GM21360 (cell line): ENCODE measurements at regions not wholly inside any gene's neighbourhood (a gene's known extent, or its start where the extent isn't known, plus 50 kb on each side); places are given as distances from the start of the nearest gene placed in this dataset.
"Not testable (repeated sequence)": the region's sequence is repeated elsewhere in the genome, so short reads cannot be mapped to it uniquely, and the experiment has no call there.

Experiments used
- ATAC-seq: cut with Tn5 transposase; IDR thresholded peaks from one replicate; pipeline ENCODE4 v1.9.1; 2021; ENCODE audit warnings: mild to moderate bottlenecking, moderate library complexity; ENCODE audit not compliant: unreplicated experiment

DNA sequence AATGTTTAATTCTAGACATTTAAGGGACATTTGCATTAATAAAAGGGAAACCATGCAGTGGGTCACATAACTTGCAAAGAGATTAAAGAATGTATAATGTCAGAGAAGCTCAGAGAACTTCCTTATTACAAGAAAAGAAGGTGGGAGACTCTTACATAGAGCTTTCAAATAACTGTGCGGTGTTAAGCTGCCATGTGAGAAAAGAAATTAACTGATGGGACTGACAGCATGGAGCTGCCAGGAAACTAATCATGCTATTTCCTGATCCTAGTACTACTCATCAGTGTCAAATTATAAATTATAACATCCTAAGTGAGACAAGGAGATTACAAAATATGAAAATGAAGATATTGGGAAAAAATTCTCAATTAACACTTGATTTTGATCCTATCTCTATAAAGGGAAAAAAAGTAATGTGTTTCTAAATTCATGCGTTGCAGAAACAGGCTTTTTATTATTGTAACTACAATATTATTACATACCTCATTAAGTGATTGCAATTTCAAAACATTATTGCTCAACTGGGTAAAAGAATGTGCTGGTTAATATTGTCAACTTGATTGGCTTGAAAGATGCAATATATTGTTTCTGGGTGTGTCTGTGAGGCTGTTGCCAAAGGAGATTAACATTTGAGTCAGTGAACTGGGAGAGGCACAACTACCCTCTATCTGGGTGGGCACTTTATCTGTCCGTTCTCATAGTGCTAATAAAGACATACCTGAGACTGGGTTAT, 609.5 kb upstream of the NUDT12 start:
- no peak for ATAC-seq

- ATAC-seq: no peak
These were observed 608.3 kb upstream of the NUDT12 start for GRCh38 chr5:104170926-104171325.

DNA sequence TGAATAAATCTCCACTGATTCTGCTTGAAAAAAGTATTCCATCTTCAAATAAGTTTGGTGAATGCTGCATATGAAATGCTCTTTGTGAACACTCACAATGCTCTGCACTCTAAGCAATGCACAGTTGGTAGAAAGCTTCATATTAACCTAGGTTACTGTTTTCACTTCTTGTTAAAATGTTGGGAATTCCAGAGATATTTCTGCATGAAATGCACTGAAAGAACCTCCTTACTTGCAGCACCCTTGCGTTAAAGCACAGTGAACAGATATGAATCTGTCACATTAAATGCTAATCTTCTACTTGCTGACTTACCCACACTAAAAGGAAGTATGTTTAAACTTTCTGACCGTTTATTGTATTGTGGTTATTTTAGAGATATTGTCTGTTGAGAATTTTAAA, 584.1 kb upstream of the NUDT12 start:
- no peak for ATAC-seq

GRCh38 chr5:104139840-104140239, 577.3 kb upstream of the NUDT12 start:
- ATAC-seq: no peak

DNA sequence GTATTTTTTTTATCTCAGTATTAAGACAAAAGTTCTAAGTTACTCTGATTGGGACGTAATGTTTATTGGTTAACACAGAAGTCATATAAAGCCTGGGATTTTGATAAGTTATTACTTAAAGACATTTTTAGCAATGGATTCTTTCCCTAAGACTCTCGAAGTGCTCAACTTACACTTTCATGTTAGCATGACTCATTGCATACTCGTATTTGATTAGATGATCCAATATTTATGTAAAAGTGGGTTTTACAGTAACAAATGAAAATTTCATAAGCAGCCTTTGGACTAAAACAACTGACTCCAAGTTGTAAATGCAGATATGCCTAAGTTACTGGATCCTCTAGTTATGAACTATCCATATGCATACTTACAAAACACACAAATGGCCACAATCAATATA, 567.7 kb upstream of the NUDT12 start:
- no peak for ATAC-seq

GRCh38 chr5:104128348-104128747, 565.8 kb upstream of the NUDT12 start:
- ATAC-seq: no peak

DNA sequence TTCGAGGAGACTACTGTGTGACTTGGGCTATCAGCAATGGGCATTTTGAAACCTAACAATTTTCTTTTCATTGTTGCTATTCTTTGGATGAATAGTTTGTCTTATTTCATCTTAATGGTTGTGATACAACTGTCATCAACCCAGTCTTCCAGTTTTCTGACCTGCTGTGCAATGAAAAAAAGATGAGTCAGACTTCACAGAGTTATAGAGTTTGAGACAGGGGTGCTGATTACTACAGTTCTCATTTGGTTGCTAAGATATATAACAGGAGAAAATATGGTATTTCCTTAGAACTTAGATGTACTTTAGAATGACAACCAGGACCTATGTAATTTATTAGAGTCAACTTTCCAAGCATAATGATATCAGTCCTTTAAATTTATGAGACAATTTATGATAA, 564.4 kb upstream of the NUDT12 start:
- no peak for ATAC-seq

DNA sequence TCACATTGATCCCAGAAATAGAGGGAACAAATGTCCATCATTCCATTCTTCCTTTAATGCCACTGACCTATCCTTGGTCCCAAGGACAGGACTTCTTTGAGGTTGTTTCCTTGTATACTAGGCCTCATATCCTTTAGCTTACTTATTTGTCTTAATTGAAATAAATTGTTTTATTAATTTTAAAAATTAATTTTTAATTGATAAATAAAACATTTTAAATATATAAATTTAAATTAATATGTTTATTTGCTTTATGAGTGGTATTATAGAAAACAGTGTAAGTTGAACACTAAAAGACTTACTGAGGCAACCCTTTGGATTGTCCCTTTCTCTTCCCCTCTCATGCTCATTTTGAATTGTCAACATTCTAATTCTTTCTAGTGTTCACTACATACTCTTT, 556.9 kb upstream of the NUDT12 start:
- no peak for ATAC-seq

DNA sequence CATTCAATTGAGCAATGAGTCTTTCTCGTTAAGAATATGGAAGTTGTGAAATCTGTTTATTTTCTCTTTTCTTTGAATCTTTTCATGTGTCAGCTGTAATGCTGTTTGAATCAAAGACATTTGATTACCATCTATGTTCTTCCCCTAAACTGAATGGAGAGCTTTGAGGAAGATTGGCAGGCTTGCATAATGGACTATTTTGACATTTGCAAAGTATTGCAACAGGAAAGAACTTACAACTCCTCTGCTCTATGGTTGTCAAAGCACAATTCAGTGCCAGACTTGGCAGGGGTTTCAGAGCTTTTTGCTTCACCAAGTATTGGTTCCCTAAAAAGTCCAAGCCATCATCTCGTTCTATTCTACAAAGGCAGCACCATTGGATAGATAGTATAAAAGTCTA, 549.0 kb upstream of the NUDT12 start:
- ATAC-seq: no peak

GRCh38 chr5:104096451-104096850, 533.9 kb upstream of the NUDT12 start:
- ATAC-seq: no peak

DNA sequence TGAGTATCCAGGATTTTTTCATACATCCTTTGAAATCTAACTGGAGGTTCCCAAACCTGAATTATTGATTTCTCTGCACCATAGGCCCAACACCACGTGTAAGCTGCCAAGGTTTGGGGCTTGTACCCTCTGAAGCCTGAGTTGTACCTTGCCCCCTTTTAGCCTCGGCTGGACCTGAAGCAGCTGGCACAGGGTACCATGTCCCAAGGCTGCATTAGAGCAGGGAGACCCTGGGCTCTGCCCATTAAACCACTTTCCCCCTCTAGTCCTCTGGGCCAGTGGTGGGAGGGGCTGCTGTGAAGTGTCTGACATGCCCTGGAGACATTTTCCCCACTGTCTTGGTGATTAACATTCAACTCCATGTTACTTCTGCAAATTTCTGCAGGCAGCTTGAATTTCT, 532.9 kb upstream of the NUDT12 start:
- ATAC-seq: no peak

DNA sequence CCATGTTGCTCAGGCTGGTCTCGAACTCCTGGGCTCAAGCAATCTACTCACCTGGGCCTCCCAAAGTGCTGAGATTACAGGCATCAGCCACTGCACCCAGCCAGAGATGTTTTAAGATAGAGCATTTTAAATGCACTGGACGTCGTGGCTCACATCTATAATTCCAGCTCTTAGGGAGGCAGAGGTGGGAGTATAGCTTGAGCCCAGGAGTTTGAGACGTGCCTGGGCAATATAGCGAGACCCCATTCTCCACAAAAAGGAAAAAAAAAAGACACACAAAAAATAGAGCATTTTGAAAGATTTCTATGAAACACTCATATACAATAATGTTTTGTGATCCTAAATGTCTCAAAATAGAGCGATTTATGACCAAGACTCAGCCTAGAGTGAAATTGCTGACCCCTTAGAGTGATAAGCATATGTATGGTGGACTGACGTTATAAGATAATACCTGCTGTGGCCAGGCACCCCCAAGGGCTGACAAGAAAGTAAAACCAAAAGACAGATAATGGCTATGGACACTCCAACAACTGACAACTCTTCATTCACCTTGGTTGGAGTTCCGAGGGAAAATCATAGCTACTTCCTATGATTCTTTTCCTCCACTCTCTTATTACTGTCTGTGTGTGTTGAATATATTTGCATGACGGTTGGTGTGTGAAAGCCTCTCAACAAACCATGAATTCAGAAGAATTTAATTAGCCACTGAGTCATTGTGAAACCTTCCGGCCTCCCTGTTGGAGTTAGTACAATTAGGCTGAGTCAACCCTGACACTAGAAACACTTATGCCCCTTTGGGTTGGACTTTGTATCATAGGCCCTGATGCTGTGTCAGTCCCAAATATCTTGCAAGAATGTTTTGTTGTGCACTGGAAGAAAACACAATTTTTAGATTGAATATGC, 526.5 kb upstream of the NUDT12 start:
- no peak for ATAC-seq

DNA sequence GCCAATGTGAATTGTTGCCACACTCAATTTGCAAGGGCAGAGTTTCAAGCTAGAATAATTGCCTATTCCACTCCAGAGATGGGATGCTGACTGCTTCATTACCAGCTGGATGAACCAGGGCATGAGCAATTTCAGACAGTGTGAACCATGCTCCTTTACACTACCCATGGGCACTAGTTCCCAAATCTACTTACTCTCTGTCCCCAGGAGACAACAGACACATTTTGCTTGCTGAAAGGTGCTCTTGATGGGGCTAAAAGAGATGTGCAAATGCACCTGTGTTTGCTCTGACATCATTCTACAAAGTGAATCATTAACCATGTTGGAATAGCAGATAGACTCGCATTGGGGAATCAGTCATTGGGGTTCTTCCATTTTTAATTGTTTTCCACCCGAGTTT, 522.3 kb upstream of the NUDT12 start:
- ATAC-seq: no peak

GRCh38 chr5:104082754-104083153, 520.2 kb upstream of the NUDT12 start:
- no peak for ATAC-seq

DNA sequence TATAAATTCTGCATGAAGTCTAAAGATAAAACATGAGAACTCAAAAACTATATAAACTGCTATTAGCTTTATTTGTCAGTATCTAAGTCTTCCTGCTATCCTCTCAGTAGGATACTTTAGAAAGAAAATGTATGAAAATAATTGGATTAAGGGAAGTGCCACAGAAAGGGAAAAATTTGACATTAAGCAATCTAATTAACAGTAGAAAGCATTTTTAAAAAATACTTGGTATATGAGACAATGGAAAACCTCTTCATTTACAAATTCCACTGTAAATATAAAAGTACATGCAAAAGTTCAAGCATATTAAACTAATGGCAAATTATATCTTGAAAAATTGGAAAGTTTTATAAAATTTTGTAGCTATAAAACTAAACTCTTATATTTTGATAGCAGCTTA, 518.6 kb upstream of the NUDT12 start:
- ATAC-seq: no peak

DNA sequence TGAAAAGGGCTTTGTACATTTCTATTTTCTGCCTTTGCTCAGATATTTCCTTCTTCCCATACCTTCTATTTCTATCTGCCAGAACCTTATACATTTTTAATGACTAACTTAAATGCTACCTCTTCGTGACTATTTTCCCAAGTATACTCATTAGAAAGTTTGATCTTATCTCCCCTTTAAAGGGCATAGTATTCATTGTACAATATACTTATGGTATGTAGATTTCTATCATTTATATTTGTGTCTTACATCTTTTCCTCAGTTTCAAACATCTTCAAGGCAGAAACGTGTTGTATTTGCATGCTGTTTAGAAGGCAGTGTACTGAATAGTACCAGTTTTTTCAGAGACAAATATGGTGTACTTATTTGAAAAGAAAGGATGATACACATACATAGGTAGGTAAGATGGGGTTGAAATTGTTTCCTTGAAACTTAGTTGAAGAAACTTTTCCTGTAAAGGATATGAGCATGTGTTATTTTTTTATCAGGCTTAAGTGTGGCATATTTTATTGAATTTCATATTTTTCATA, 518.1 kb upstream of the NUDT12 start:
- ATAC-seq: no peak

DNA sequence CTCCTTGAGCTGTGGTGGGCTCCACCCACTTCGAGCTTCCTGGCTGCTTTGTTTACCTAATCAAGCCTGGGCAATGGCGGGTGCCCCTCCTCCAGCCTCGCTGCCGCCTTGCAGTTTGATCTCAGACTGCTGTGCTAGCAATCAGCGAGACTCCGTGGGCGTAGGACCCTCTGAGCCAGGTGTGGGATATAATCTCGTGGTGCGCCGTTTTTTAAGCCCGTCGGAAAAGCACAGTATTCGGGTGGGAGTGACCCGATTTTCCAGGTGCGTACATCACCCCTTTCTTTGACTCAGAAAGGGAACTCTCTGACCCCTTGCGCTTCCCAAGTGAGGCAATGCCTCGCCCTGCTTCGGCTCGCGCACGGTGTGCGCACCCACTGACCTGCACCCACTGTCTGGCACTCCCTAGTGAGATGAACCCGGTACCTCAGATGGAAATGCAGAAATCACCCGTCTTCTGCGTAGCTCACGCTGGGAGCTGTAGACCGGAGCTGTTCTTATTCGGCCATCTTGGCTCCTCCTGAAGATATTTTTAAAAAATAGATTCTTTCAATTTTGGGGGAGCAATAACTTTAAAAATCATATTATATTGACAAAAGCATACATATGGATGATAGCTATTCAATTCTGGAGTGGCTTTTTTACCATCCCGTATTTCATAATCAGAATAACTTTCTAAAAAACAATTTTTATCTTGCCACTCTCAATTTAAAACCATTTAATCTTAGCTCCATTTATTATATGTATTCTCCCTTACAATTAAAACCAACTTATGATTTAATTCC, 517.5 kb upstream of the NUDT12 start:
- not testable (repeated sequence) for ATAC-seq

DNA sequence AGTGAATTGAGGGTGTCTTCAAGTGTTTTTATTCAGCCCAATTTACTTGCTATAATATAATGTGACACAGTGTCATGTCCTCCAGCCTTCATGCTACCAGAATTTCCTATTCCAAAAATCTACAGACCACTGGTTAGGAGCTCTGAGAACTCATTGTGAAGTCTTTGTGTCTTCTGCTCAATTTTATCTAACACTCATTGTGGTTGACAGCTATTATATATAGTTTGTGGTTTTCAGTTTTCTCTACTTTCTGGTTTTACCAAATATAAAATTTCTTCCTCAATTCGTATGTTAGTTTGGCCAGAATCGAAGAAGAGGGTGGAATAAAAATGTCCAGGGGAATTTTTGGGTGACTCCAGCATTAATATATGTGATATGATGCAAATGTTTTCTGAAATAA, 509.3 kb upstream of the NUDT12 start:
- ATAC-seq: no peak

DNA sequence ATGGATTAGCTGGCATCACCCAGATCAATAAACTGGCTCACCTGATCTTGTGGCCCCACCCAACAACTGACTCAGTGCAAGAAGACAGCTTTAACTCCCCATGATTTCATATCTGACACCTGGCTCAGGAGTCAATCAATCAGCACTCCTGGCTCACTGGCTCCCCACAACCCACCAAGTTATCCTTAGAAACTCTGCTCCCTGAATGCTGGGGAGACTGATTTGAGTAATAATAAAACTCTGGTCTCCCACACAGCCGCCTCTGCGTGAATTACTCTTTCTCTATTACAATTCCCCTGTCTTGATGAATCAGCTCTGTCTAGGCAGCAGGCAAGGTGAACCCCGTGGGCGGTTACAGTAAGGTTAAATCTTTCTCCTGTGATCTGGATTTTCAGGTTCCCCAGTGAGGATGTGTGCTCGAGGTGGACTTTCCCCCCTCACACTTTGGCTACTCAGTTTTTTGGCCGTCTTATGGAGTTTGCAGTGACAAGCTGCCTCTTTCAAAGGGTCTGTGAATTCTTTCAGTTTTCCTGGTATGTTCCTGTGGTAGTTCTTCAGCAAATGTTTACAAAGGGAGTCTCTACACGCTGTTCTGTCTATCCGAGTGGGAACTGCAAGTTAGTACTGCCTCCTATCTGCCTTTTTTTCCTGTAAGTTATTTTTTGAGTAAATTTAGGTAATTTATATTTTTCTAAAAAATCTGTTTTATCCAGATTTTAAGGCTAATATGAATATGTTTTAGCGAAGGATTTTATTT, 500.2 kb upstream of the NUDT12 start:
- no peak for ATAC-seq

GRCh38 chr5:104061707-104062106, 499.1 kb upstream of the NUDT12 start:
- no peak for ATAC-seq

DNA sequence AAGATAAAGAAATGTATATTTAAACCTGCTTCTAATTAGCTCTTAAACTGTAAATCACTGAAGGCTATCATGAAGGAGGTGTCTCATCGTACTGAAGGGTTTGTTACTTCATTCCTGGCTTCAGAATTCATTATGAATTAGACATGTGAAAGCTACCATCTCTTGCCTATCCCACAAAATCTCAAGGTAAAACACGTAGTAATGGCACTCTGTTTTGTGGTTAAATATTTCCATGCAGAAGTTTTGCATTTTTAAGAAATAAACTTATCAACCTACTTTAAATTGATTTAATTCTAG, 490.7 kb upstream of the NUDT12 start:
- ATAC-seq: no peak
